MV-4-11 (cell line): ENCODE measurements at regions not wholly inside any gene's neighbourhood (a gene's known extent, or its start where the extent isn't known, plus 50 kb on each side); places are given as distances from the start of the nearest gene placed in this dataset.

Experiments used
- DNase-seq: peaks from one replicate; lab custom pipeline; 2025; lab: John Stamatoyannopoulos, UW

DNA sequence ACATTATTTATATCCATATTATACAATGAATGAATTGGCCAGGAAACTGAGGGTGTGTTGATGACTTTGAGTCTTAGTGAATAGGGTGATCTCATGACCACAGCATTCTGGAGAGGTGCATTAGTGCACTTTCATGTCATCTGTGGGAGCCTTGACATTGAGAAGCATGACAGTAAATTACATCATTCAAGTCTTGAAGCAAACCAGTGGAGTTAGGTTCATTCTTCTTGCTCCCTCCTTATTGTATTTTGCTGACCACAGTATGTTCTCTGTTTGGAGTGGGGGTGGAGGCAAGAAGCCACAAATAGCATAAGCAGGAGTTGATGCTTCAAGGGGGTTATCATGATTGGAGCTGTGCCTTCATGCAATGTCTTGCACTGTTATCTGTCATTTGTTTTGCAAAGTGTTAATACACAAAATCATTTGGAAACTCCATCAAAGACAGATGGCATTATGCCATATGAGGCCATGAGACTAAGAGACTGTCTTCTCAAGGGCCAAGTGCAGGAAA lies 680.2 kb downstream of the NYAP2 start:
- DNase-seq = peak; percentile 13

DNA sequence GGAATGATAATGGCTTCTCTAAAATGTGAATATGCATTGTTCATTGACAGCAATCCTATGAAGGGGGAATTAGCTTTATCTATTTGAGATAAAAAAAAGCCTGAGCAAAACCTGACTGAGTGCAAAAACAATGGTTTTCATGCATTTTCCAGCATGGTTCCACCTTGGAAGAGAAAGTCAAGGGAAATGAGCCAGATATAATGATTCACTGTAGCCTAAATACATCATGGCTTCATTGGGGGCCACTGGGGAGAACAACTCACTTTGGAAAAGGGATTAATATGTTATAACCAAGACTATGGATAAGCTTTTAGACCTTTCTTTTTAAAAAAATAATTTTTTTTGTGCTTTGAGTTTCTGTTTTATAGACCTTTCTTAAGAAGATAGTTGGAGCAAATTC lies 679.7 kb downstream of the NYAP2 start:
- no peak for DNase-seq

DNA sequence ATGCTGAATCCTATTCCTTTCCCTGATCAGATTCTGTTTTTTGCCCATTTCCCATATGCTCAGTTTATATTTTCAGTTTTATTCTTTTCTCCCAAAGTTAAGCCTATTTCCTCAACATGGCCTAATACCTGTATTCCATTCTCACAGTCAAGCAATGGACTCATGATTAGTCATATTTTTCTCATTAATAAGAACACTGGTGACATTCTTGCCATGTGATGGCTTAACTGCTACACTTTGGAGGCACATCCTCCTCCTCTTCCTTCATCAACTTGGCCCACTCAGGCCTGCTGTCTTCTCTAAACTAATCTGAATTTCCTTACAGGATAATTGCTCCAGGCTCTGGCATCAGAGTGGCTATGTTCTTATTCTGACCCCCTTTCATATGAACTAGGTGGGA lies 679.2 kb downstream of the NYAP2 start:
- DNase-seq = no peak

DNA sequence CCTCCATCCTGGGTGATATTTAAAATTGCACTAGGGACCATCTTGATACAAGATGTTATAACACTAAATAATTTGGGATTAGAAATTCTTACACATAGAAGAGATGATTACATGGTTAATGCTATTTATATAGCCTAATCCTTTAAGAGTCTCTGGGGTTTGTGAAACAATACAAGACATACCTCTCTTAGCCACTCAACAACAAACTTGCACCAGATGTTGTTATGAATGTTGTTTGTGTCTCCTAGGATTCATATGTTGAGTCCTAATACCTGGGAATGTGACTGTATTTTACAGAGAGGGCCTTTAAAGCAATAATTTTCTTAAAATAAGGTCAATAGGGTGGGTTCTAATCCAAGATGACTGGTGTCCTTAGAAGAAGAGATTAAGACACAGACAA lies 678.3 kb downstream of the NYAP2 start:
- DNase-seq = no peak

DNA sequence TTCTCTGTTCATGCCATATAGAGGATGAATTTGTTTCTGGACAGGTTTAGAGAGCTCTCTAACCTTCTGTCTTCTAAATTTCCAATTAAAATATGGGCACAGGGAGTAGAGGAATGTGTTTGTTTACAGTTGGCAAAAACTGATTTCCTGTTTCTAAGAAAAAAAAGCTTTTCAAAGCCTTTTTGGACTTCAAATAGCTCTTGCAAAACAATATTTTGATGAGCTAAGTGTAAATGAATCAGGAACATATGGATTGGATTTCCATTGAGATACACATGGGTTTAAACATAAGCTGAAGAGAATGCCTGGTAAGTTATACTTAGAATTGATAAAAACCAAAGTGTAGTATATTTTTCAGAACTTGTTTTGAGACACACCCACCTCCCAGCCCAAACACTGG lies 677.5 kb downstream of the NYAP2 start:
- DNase-seq = no peak

DNA sequence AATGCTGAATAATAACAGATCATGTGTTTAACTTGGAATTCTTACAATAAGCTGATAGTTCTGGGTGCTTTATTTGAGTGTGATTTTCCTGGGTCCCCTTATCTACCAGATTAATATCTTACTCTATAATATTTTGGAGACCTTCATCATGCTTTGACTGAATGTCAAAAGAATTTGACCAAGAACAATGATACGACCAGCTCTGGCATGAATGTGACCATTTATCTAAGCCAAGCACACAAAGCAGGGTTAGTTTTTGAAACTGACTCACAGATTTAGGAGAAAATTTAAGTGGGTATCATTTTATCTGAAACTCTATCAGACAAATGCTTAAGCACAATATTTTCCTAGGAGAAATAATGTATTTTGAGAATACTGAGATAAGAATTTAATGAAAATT lies 677.0 kb downstream of the NYAP2 start:
- no peak for DNase-seq

DNA sequence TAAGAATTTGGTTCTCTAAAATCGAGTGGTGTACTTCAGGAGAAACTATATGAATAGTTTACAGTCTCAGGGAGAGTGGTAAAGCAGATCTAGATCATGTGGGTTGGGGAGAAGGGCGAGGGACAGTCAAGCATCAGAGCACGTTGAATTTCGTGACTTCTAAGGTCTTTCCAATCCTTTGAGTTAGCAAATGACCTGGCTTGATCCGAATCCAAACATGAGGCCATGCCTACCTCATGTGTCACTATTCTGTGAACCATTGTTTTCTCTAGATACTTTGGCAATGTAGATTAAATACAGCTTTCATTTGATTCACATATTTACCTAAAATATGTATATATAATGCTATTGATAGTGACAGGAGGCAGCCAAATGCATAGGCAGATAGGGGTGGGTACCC lies 674.9 kb downstream of the NYAP2 start:
- DNase-seq = no peak

DNA sequence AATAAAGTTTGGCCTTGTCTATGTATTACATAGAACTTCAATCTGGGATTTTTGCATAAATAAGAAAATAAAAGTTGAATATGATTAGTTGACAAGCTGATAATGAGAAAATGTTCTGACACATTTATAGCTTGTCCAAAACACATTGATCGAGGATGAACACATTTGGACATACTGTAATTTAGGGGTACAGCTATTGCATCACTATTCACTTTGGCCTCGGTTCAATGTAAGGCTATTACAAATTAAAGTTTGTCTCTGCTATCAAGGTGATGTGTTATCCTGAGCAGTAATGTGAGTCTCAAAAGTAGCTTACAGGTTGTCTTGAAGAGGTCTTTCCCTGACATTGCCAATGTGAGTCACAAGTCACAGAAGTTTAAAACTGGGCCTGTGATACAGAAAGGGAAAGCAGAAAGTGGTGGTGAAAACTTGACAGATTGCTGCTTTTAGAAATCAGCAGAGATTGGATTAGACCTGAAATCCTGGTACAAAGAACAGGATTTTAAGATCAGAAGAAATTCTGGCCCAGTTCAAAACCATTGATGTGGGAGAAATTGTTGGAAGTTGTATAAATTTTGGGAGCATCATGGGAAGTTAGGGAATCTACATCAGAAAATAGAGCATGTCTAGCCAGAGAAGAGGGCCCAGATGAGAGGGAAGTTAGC lies 674.1 kb downstream of the NYAP2 start:
- no peak for DNase-seq

DNA sequence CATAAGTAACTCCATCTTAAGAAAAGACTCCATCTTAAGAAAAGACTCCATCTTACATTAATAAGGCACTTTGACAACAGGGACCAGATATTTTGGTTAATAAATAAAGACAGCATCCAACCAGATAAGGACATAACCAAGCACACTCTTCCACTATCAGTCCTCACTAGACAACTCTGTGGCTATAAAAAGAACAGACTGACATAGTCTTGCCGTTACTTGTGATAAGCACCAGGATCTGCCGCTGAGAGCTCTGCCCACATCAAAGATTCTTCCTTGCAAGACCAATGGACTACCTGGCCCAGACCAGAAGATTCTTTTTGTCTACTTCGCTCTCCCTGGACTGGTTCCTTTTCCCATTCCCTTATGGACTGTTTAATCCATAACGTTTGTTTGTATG lies 667.4 kb downstream of the NYAP2 start:
- no peak for DNase-seq

DNA sequence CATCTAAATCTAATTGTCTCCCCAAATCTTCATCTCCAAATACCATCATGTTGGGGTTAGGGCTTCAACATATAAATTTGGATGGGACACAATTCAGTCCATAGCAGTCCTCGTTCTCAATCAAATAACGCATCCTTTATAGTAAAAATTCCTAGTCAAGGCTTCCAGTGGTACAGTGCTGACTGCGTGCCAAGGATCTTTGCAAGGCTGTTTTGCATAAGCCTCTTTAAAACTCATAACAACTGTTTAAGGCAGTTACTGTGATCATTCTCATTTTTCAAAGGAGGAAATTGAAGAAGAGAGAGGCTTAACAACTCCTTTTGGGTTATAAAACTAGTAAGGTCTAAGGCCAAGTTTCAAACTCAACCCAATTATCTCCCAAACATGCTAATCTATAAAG lies 666.9 kb downstream of the NYAP2 start:
- no peak for DNase-seq

DNA sequence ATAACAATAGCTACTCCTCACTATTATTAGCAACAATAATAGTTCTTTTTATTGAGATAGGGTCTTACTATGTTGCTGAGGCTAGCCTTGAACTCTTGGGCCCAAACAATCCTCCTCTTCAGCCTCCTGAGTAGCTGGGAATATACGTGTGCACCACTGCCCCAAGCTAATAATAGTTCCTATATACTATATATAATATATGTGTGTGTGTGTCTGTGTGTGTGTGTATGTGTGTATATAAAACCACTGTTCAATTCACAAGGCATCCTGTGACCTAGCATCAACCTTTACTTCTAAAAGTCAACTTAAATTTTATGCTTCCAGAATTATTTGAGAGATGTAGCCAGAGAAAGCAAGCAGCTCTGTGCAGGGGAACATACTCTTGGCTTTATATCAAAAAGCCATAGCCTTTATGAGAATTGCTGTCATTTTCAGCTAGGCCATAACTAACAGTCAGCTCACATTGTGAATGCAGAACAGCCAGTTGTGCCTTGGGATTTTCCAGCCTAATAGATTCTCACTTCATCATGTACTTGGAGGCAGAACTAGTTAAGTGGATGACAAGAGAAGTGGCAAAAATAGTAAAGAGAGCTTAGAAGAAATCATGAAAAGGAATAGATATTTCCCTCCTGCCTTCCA lies 665.5 kb downstream of the NYAP2 start:
- DNase-seq = no peak

DNA sequence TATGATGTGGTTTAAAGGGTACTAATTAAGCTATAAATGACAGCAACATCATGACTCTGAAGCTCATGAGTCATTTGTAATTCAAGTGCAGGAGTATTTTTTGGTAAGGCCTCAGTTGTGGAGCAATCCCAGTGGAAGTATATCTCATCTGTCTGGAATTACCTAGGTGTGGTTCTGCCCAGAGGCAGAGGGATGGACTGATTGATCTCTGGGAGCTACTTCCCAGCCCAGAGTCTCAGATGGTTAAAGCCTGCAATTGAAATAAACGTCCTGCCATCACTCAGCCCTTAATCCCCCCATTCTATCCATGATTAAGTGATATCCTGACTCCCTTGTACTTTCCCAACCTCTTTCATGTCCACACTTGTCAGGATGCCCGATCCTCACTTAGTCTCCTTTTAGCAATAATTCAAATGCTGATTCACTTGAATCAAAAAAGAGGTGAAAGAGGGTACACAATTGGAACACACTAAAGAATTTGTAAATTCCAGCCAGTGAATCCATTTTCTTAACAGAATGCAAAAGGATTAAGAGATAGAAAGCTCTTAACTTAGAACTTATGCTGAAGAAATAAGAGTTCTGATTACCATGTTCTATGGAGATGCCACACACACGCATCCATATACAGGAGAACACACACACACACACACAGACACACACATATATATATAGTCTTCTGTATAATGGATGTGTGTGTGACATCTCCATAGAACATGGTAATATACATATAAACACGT lies 664.4 kb downstream of the NYAP2 start:
- no peak for DNase-seq

DNA sequence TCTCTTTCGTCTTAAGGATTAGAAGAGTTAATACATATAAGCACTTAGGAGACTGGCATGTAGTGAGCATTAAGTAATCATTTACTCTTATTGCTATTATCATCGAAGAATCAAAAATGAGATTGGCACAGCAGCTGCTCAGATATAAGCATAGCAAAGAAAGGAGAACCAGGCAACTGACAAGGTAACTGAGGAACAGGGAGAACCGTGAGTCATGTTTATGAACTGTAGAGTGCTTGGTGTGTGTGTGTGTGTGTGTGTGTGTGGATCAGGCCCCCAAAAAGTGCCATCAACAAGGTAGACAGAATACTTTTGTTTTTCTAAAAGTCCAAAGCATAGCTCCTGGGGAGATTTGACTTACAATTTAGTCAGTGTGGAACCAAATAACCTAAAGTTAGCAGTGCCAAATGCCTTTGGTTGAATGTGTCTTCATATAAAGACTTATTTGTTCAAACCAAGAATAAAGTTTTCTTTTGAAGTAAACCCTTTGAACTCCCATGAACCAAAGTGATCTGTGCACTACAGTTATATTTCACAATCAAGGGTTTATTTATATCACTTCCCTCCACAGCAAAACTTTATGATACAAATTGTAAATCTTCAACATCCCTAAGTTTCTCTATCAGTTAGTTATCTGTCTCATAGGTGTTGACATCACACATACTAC lies 660.6 kb downstream of the NYAP2 start:
- peak; percentile 76 for DNase-seq

DNA sequence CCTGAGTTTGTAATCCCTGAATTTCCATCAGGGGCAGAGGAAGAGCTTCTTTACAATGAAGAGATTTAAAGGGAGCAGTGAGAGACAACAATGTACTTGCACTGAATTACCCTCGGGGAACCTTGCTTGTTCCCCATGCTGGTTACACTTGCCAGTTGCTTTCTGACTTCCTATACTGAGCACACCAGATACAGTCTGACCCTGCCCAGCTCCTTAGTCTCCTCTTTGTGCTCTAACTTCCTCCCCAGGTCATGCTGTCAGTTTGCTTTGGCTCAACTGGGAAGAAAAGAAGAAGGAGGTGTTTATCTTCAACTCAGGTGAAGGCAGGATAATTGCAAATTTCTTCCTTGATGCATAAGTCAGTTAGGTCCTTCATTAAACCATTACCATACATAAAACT lies 658.4 kb downstream of the NYAP2 start:
- DNase-seq = peak; percentile 41

DNA sequence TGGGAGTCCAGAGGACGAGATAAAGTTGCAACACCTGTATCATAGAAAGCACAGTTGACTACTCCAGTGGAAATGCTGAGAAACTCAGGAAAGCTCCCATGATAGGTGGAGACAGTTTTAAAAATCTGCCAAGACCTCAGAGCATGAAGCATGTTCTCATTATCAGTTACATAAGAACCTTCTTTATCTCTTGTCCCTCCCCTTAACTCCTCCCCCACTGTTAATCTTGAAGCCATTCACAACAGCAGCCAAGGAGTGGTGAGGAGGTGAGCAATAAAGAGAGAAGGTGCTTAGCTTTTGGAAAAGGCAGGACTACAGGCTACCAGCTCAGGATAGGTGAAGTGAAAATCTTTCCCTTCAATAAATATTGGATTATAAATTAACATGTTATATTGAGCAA lies 657.9 kb downstream of the NYAP2 start:
- no peak for DNase-seq

DNA sequence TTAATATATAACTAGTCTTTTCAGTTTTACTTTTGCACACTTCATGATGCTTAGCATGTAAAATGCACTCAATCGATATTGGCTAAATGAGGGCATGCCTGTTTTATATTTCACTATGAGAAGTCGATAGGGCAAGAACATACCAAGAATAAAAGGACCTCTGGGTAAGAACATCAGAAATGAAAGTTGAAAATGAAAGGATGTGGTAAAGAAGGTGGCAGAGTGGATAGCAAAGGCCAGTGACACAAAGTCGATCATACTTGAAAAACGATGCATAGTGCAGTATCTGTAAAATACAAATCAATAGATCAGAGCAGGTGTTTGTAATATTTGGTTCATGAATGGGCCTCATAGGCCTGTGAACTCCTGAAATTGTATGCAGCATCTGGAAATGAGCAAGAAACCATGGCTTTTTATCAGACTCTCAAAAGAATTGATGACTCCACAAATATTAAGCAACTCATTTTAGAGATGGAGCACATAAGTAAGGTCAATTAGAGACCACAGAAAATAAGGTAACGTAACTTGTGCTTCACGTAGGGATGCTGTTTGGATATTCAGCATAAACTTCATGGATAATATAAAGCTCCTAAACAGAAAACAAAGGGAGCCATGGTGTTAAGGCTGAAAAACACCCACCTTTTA lies 653.4 kb downstream of the NYAP2 start:
- DNase-seq = no peak

DNA sequence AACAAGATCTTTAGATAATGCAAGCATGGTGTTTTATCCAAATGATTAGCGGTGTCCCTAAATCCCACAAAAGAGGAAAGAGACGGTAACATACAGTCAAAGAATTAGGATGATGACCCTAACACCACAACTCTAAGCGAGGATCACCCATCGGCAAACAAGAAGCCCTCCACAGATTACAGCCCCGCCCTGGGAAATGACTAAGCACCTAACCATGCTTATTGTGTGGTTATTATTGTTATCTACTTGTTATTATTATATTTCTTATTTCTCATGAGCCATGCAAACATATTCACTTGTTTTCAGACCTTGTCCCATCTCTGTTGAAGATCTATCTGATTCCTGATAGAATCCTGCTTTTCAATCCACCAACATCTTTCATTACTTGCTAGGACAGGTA lies 651.3 kb downstream of the NYAP2 start:
- no peak for DNase-seq

DNA sequence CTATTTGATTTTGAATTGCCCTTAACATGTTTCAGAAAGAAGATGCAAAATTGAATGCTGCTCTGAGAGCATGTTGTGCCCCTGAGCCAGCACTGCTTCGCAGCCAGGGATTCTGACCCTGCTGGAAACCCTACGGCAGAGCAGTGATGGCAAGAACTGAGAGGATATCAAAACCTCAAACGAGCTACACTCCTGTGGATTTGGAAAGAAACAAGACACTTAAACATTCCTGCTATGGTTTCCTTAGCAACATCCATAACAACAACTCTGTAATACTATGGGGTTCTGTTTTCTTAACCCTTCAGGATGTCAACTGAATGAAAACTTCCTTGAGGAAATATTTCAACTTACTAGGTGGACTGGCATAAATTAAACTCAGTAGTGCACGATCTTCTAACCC lies 649.1 kb downstream of the NYAP2 start:
- no peak for DNase-seq

DNA sequence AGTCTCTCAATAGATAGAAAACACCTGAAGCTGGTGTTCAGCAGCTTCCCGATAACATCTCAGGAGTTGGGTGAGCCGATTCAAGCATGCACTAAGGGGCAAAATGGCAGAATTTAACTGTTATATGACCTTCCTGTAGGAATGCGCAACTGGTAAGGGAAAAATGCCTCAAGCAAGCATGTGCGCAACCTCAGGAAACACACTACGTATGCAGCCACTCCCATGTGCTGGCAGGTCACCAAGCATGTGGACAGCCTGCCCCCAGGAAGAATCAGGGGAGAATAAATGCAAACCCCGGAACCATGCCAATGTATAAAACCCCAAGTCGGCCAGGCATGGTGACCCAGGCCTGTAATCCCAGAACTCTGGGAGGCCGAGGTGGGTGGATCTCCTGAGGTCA lies 645.6 kb downstream of the NYAP2 start:
- DNase-seq = no peak

DNA sequence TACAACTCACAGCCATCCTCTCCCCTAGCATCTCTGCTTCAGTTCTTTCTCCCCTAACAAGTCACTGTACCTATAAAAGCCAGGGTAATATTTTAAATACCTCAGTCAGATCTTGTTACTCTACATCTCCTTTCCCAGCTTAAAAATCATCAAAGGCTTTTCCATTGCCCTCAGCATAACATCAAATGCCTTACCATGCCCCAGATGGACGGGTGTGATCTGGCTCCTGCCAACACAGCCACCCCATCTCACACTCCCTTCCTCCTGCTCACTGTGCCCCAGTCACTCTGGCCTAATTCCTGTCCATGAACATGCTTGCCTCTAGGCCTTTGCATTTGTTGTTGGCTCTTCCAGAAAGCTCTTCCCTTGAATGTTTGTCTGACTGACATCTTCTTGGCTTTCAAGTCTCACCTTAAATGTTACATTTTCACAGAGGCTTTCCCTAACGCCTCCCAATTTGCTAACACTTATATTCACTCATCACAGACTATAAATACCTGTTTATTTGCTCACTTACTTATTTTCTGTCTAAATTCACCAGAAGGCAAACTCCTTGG lies 640.9 kb downstream of the NYAP2 start:
- DNase-seq = no peak

DNA sequence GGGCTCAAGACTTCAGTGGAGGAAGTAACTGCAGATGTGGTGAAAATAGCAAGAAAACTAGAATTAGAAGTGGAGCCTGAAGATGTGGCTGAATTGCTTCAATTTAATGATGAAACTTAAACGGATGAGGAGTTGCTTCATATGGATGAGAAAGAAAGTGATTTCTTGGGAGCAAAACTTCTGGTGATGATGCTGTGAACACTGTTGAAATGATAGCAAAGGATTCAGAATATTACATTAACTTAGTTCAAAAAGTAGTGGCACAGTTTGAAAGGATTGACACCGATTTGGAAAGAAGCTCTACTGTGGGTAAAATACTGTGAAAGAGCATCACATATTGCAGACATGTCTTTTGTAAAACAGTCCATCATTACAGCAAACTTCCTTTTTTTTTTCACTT lies 638.0 kb downstream of the NYAP2 start:
- peak; percentile 21 for DNase-seq
